ENCODE measurements at regions not wholly inside any gene's neighbourhood (a gene's known extent, or its start where the extent isn't known, plus 50 kb on each side); places are given as distances from the start of the nearest gene placed in this dataset.

GRCh38 chr6:23989885-23990533, 136.0 kb upstream of the NRSN1 start:
- Histone ChIP-seq H3K36me3 (no peaks in the 10 kb centered on the region), H3K27ac (no peak overlapping the region), H3K4me1 (no peaks in the 10 kb centered on the region), H3K9me3 (no peaks in the 10 kb centered on the region), H3K27me3 (no peaks in the 10 kb centered on the region), H3K4me3 (no peak overlapping the region)
- no peak for DNase-seq
- no peak for TF ChIP-seq CTCF (IDR thresholded peaks at IDR 0.05)
- ATAC-seq, result no peak
- intact Hi-C loops (cut with DNase I), result no loop called here

DNA sequence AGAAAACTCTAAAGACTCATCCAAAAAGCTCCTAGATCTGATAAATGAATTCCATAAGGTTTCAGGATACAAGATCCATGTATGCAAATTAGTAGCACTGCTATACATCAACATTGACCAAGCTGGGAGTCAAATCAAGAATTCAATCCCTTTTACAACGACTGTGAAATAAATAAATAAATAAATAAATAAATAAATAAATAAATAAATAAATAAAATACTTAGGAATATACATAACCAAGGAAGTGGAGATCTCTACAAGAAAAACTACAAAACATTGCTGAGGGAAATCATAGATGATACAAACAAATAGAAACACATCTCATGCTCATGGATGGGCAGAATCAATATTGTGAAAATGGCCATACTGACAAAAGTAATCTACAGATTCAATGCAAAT, 132.0 kb upstream of the NRSN1 start:
- Histone ChIP-seq H3K4me3 (no peak overlapping the region), H3K27me3 (no peaks in the 10 kb centered on the region), H3K27ac (no peak overlapping the region), H3K4me1 (no peaks in the 10 kb centered on the region), H3K9me3 (no peaks in the 10 kb centered on the region), H3K36me3 (no peaks in the 10 kb centered on the region)
- DNase-seq, result no peak
- intact Hi-C loops (cut with DNase I), result no loop called here
- no peak for TF ChIP-seq CTCF (IDR thresholded peaks at IDR 0.05)
- ATAC-seq, result no peak

DNA sequence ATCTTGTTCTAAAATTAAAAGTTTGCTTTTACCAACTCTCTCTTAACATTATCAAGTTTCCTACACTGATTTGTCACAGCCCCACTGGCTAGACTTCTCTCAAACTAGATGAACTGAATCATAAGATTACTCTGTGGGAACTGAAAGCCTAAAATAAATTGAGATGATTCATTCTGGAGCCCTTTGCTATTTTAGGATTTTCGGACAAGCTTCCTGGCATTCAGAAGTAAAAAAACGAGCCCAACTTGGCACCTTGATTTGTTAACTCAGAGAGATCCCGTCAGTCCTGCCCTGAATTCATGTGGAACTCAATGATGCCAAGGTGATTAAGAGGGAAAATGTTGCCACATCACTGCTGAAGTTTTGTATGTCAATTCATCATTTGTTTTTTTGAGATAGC, 122.0 kb upstream of the NRSN1 start:
- no peak overlapping the region for H3K4me3 ChIP-seq
- no peaks in the 10 kb centered on the region for H3K27me3 ChIP-seq
- TF ChIP-seq CTCF (IDR thresholded peaks at IDR 0.05), result no peak
- DNase-seq (no peak), ATAC-seq (no peak)
- peaks cover 7% of the 10 kb centered on the region for H3K4me1 ChIP-seq
- H3K9me3 ChIP-seq, result no peaks in the 10 kb centered on the region
- intact Hi-C loops (cut with DNase I), result no loop called here
- H3K36me3 ChIP-seq, result no peaks in the 10 kb centered on the region
- H3K27ac ChIP-seq, result no peak overlapping the region

DNA sequence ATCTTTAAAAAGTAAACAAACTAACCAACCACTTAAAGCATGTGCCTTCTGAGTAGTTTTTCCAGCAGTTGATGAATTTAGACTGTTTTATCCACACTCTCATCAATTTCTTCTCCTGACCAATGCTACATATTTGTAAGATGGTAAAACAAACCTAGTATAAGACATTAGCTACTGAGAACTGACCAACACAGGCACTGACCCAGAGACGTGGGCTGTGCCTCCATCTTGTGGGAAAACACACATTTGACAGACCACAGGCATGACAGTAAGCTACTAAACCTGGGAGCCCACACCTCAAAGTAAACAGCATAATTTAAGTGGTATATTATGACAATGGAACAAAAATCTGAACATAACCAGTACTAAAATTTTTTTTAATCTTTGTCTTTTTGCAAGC, 121.4 kb upstream of the NRSN1 start:
- DNase-seq (no peak), ATAC-seq (no peak)
- Histone ChIP-seq H3K4me1 (peaks cover 7% of the 10 kb centered on the region), H3K36me3 (no peaks in the 10 kb centered on the region), H3K4me3 (no peak overlapping the region), H3K9me3 (no peaks in the 10 kb centered on the region), H3K27me3 (no peaks in the 10 kb centered on the region), H3K27ac (no peak overlapping the region)
- intact Hi-C loops (cut with DNase I), result no loop called here
- no peak for TF ChIP-seq CTCF (IDR thresholded peaks at IDR 0.05)

DNA sequence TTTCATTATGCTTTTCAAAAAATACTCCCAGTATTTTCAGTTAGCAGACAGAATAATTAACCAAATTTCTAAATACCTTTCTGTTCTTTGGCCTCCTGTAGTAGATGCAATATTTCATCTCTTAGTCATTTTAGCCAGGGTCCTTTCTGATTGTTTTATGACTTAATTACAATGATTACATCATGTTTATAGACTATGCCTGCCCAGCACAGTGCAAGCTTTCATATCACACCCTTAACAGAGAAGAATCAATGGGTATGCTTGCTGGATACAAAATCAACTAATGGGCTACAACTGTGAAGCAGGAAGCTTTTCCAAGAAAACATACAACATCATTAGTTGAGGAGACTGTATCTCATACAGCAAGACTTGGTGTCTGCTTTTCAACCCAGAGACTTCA, 119.8 kb upstream of the NRSN1 start:
- no peak for TF ChIP-seq CTCF (IDR thresholded peaks at IDR 0.05)
- ATAC-seq, result no peak
- H3K9me3 ChIP-seq, result no peaks in the 10 kb centered on the region
- no peaks in the 10 kb centered on the region for H3K36me3 ChIP-seq
- intact Hi-C loops (cut with DNase I), result no loop called here
- no peaks in the 10 kb centered on the region for H3K27me3 ChIP-seq
- no peak overlapping the region for H3K27ac ChIP-seq
- DNase-seq, result no peak
- H3K4me1 ChIP-seq, result peaks cover 7% of the 10 kb centered on the region
- no peak overlapping the region for H3K4me3 ChIP-seq

- intact Hi-C loops (cut with DNase I), result no loop called here
- H3K9me3 ChIP-seq, result no peaks in the 10 kb centered on the region
- no peaks in the 10 kb centered on the region for H3K36me3 ChIP-seq
Observed at GRCh38 chr6:24009319-24009718, 116.7 kb upstream of the NRSN1 start.

More at GRCh38 chr6:24009319-24009718, 116.7 kb upstream of the NRSN1 start:
- no peak for TF ChIP-seq CTCF (IDR thresholded peaks at IDR 0.05)
- H3K27me3 ChIP-seq, result no peaks in the 10 kb centered on the region
- no peak overlapping the region for H3K4me3 ChIP-seq
- H3K27ac ChIP-seq, result no peak overlapping the region
- H3K4me1 ChIP-seq, result no peaks in the 10 kb centered on the region
- DNase-seq (no peak), ATAC-seq (no peak)
